Neural cell (in vitro differentiated cells): ENCODE measurements at regions not wholly inside any gene's neighbourhood (a gene's known extent, or its start where the extent isn't known, plus 50 kb on each side); places are given as distances from the start of the nearest gene placed in this dataset.

Experiments
- EZH2 ChIP-seq: fragments of 200-600, 300-800 bp; shearing (Covaris generic), sonication (generic); IDR thresholded peaks from 2 replicates; pipeline ENCODE4 v1.6.1; 2014; ENCODE audit warnings: antibody characterized with exemption, low read length, borderline replicate concordance, mild to moderate bottlenecking; ENCODE audit not compliant: insufficient read depth, poor library complexity, severe bottlenecking
- MXI1 ChIP-seq: fragments of 450-650 bp; conservative IDR thresholded peaks from 2 replicates; pipeline ENCODE4 v1.6.1; 2014; ENCODE audit warnings: antibody characterized with exemption, mild to moderate bottlenecking; ENCODE audit not compliant: poor library complexity, severe bottlenecking
- POLR2AphosphoS5 ChIP-seq: IDR thresholded peaks from 2 replicates; pipeline ENCODE4 v1.6.1; 2012
- RAD21 ChIP-seq: fragments of 450-650 bp; conservative IDR thresholded peaks from 2 replicates; pipeline ENCODE4 v1.6.1; 2014; ENCODE audit warnings: antibody characterized with exemption, mild to moderate bottlenecking, moderate library complexity
- SMC3 ChIP-seq: fragments of 450-650 bp; conservative IDR thresholded peaks from 2 replicates; pipeline ENCODE4 v1.6.1; 2014; ENCODE audit warnings: antibody characterized with exemption, mild to moderate bottlenecking, moderate library complexity; ENCODE audit not compliant: poor library complexity
- TAF1 ChIP-seq: IDR thresholded peaks from 2 replicates; pipeline ENCODE4 v1.6.1; 2012; ENCODE audit warnings: low read depth
- TF ChIP-seq, protein P1 (sequence below): fragments of 450-650 bp; IDR thresholded peaks from 2 replicates; pipeline ENCODE4 v1.5.1; 2014; ENCODE audit warnings: antibody characterized with exemption, mild to moderate bottlenecking, moderate library complexity; ENCODE audit not compliant: poor library complexity, severe bottlenecking

DNA sequence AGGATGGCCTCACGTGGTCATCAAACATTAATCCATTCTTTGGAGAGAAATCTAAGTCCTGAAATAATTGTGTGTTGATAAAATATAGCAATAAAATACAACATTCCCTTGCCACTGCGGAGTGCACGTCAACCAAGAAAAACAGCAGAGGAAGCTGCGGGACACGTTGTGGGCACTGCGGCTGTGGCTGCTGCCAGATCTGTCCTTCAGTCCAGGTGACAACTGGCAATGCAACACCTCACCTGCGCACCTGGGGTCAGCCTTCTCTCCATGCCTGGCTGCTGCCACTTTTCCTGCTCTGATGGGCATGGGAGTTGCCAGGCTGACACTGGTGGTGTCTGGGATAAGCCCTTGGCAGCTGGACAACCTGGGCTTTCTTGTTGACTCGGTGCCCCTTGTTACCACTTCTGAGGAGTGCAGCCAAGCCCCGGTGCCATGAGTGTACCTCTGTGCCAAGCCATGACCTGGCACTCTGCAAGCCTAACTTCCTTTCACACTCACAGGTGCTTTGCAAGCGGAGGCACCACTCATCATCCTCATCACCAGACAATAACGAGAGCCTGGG lies 251.6 kb upstream of the TSHZ3 start:
- TF ChIP-seq, protein P1, sequence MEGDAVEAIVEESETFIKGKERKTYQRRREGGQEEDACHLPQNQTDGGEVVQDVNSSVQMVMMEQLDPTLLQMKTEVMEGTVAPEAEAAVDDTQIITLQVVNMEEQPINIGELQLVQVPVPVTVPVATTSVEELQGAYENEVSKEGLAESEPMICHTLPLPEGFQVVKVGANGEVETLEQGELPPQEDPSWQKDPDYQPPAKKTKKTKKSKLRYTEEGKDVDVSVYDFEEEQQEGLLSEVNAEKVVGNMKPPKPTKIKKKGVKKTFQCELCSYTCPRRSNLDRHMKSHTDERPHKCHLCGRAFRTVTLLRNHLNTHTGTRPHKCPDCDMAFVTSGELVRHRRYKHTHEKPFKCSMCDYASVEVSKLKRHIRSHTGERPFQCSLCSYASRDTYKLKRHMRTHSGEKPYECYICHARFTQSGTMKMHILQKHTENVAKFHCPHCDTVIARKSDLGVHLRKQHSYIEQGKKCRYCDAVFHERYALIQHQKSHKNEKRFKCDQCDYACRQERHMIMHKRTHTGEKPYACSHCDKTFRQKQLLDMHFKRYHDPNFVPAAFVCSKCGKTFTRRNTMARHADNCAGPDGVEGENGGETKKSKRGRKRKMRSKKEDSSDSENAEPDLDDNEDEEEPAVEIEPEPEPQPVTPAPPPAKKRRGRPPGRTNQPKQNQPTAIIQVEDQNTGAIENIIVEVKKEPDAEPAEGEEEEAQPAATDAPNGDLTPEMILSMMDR, result no peak
- TF ChIP-seq EZH2 (no peak), TAF1 (no peak), RAD21 (no peak), POLR2AphosphoS5 (no peak), SMC3 (no peak), MXI1 (no peak)
